Prostate gland (tissue), 2 donors: ENCODE measurements at regions not wholly inside any gene's neighbourhood (a gene's known extent, or its start where the extent isn't known, plus 50 kb on each side); places are given as distances from the start of the nearest gene placed in this dataset.

Experiments used
- POLR2AphosphoS5 ChIP-seq: sonication (generic); formaldehyde crosslinking; IDR thresholded peaks from one replicate; pipeline ENCODE4 v1.6.1; 2017; ENCODE audit warnings: antibody characterized with exemption
- TF ChIP-seq, protein P1 (sequence below), 4 experiments: fragments of 200-600 bp in 2 of 4; fragments of 450-650 bp in 2 of 4; sonication (generic) in 2 of 4; IDR thresholded peaks; 1 replicate in 3 of 4; 2 replicates in 1 of 4; pipeline ENCODE4 v1.5.1; 2016 to 2019; ENCODE audit warnings: antibody characterized with exemption in 4 of 4, mild to moderate bottlenecking in 2 of 4, moderate library complexity in 2 of 4

DNA sequence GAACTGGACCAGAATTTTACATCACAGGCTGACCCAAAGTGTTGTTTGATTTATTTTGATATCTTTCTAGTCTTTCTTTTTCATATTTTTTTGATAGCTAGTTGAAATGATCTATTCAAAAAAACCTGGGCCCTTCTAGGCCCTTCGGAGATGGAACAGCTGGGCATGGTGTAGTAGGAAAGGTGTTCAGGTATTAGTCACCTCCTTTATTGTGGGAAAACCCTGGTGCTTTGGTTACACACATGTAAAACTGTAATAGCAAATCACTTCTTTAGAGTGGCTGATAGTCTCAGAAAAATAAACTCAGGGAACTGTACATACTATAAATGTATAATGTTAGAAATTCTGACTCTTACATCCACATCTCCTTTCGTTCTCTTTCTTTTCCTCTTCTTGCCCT lies 234.5 kb downstream of the PLA2G4A start:
- TF ChIP-seq, protein P1, sequence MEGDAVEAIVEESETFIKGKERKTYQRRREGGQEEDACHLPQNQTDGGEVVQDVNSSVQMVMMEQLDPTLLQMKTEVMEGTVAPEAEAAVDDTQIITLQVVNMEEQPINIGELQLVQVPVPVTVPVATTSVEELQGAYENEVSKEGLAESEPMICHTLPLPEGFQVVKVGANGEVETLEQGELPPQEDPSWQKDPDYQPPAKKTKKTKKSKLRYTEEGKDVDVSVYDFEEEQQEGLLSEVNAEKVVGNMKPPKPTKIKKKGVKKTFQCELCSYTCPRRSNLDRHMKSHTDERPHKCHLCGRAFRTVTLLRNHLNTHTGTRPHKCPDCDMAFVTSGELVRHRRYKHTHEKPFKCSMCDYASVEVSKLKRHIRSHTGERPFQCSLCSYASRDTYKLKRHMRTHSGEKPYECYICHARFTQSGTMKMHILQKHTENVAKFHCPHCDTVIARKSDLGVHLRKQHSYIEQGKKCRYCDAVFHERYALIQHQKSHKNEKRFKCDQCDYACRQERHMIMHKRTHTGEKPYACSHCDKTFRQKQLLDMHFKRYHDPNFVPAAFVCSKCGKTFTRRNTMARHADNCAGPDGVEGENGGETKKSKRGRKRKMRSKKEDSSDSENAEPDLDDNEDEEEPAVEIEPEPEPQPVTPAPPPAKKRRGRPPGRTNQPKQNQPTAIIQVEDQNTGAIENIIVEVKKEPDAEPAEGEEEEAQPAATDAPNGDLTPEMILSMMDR (IDR thresholded peaks at IDR 0.05), result no peak
- TF ChIP-seq POLR2AphosphoS5, result no peak
